ENCODE measurements at regions not wholly inside any gene's neighbourhood (a gene's known extent, or its start where the extent isn't known, plus 50 kb on each side); places are given as distances from the start of the nearest gene placed in this dataset.

DNA sequence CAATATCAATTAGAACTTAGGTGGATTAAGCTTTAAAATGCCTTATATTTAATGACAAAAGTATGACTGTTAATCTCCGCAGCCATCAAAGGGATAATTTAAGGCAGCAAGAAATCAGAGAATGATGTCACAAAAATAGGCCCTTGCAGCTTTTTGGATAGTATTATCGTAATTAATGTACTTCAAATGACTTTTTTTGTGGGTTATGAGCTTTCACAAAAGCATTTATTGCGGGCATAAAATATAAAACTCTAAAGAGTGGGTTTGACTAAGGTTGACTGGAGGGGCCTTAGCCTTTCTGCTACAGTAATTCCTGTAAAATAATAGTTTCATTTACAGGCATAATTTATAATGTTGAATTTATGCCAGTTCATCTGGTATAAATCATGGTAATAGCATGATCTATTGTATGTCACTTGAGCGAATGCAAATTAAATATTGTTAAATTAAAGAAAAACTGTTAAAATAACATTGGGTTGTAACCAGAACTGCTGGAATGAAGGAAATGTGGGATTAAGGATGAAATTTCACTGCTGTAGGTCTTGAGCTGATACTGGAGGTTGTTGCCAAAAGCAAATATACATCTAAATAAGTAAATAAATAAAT lies 78.5 kb upstream of the ZFP64 start:
- Histone ChIP-seq H3K4me1 (peaks cover 0 to 1% (median 0%) of the 10 kb centered on the region in 4 donors), H3K36me3 (no peaks in the 10 kb centered on the region), H3K27me3 (no peaks in the 10 kb centered on the region), H3K27ac (no peak overlapping the region), H3K4me3 (no peak overlapping the region), H3K9me3 (no peaks in the 10 kb centered on the region)
- no peak for TF ChIP-seq CTCF (IDR thresholded peaks at IDR 0.05)
- no peak for TF ChIP-seq POLR2A (IDR thresholded peaks at IDR 0.05)
- DNase-seq: no peak

- Histone ChIP-seq H3K4me1 (no peaks in the 10 kb centered on the region), H3K4me3 (no peak overlapping the region), H3K9me3 (no peaks in the 10 kb centered on the region), H3K27me3 (no peaks in the 10 kb centered on the region), H3K27ac (no peak overlapping the region), H3K36me3 (no peaks in the 10 kb centered on the region)
- TF ChIP-seq POLR2A (IDR thresholded peaks at IDR 0.05) (no peak), CTCF (IDR thresholded peaks at IDR 0.05) (no peak)
- no peak for DNase-seq
Measured at GRCh38 chr20:52269321-52269720, 77.7 kb upstream of the ZFP64 start.

DNA sequence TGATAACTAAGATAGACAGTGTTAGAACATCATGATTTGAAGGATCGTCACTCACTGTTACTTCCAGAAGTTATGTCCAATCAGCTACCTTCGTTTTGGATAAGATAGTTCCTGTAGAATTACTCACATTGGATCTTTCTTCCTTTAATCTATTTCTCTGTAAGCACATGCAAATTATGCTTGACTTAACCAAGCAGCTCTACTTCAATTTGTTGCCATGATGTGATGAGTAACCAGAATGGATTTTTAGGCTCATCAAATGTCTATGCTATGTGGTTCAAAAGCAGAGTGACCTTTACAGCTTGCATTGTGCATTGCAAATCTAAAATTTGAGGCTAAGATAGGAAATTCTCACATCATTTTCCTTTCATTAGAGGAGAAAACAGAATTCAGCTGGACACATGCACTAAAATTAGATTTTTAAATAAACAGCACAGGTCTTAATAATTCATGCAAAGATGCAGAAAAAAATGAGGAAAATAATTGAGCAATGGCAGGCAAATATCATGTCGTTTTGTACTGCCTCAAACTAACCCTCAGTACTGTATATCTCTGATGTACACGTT lies 76.7 kb upstream of the ZFP64 start:
- no peaks in the 10 kb centered on the region for H3K27me3 ChIP-seq
- TF ChIP-seq POLR2A (IDR thresholded peaks at IDR 0.05) (no peak), CTCF (IDR thresholded peaks at IDR 0.05) (no peak)
- no peak for DNase-seq
- H3K27ac ChIP-seq: no peak overlapping the region
- no peaks in the 10 kb centered on the region for H3K9me3 ChIP-seq
- H3K4me1 ChIP-seq: no peaks in the 10 kb centered on the region
- H3K4me3 ChIP-seq: no peak overlapping the region
- H3K36me3 ChIP-seq: no peaks in the 10 kb centered on the region

DNA sequence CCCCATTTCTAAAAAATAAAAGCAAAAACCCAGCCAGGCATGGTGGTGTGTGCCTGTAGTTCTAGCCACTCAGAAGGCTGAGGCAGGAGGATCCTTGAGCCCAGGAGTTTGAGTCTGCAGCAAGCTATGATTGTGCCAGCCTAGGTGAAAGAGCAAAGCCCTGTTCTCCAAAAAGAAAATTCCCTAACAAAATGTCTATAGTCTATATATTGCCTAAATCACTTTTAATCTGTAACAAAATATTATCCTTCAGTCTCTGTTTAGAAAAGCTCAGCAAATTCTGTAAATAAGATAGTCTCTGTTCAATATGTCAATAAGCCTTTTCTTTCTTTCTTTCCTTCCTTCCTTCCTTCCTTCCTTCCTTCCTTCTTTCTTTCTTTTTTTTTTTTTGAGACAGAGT lies 75.8 kb upstream of the ZFP64 start:
- no peak overlapping the region for H3K27ac ChIP-seq
- no peak for TF ChIP-seq POLR2A (IDR thresholded peaks at IDR 0.05)
- TF ChIP-seq CTCF (IDR thresholded peaks at IDR 0.05): no peak
- H3K9me3 ChIP-seq: no peaks in the 10 kb centered on the region
- H3K27me3 ChIP-seq: no peaks in the 10 kb centered on the region
- H3K4me1 ChIP-seq: no peaks in the 10 kb centered on the region
- no peak for DNase-seq
- H3K36me3 ChIP-seq: no peaks in the 10 kb centered on the region
- no peak overlapping the region for H3K4me3 ChIP-seq

GRCh38 chr20:52263757-52264156 lies 72.2 kb upstream of the ZFP64 start:
- DNase-seq: no peak
- H3K9me3 ChIP-seq: no peaks in the 10 kb centered on the region
- H3K4me1 ChIP-seq: no peaks in the 10 kb centered on the region
- H3K36me3 ChIP-seq: no peaks in the 10 kb centered on the region
- no peak overlapping the region for H3K27ac ChIP-seq
- H3K4me3 ChIP-seq: no peak overlapping the region
- H3K27me3 ChIP-seq: no peaks in the 10 kb centered on the region
- TF ChIP-seq CTCF (IDR thresholded peaks at IDR 0.05) (no peak), POLR2A (IDR thresholded peaks at IDR 0.05) (no peak)

Measured in Peyer's patch (tissue), 4 donors.